Neuronal stem cell (in vitro differentiated cells): ENCODE measurements at regions not wholly inside any gene's neighbourhood (a gene's known extent, or its start where the extent isn't known, plus 50 kb on each side); places are given as distances from the start of the nearest gene placed in this dataset.
"Not testable (repeated sequence)": the region's sequence is repeated elsewhere in the genome, so short reads cannot be mapped to it uniquely, and the experiment has no call there.

ENCODE experiments used
- DNase-seq: peaks from one replicate; pipeline ENCODE4 v3.0.0-alpha.2; 2013; ENCODE audit warnings: low spot score
- H2AFZ ChIP-seq: one replicate; pipeline ENCODE4 v1.6.1; 2013; ENCODE audit warnings: mild to moderate bottlenecking, low read length, inconsistent platforms
- H2AK5ac ChIP-seq: 2 replicates; pipeline ENCODE4 v1.6.1; 2013; ENCODE audit warnings: low read depth, mild to moderate bottlenecking, inconsistent platforms, low read length, moderate library complexity, mixed read lengths
- H2BK120ac ChIP-seq: 2 replicates; pipeline ENCODE4 v1.6.1; 2013; ENCODE audit warnings: low read depth, mild to moderate bottlenecking, inconsistent platforms, low read length, moderate library complexity, mixed read lengths
- H2BK12ac ChIP-seq: one replicate; pipeline ENCODE4 v1.6.1; 2013; ENCODE audit warnings: low read length, inconsistent platforms
- H2BK15ac ChIP-seq: 2 replicates; pipeline ENCODE4 v1.6.1; 2013; ENCODE audit warnings: mild to moderate bottlenecking, low read length, inconsistent platforms, mixed read lengths
- H2BK5ac ChIP-seq: one replicate; pipeline ENCODE4 v1.6.1; 2013; ENCODE audit warnings: inconsistent platforms, mild to moderate bottlenecking, low read length, moderate library complexity
- H3K14ac ChIP-seq: one replicate; pipeline ENCODE4 v1.6.1; 2013; ENCODE audit warnings: low read length, inconsistent platforms
- H3K18ac ChIP-seq: 2 replicates; pipeline ENCODE4 v1.6.1; 2013; ENCODE audit warnings: low read length, inconsistent platforms
- H3K23ac ChIP-seq: 2 replicates; pipeline ENCODE4 v1.6.1; 2013; ENCODE audit warnings: low read depth, mild to moderate bottlenecking, mixed read lengths, low read length, inconsistent platforms; ENCODE audit not compliant: poor library complexity
- H3K27ac ChIP-seq: replicated peaks from 3 replicates; pipeline ENCODE4 v1.5.1; 2013; ENCODE audit warnings: low read length, inconsistent platforms
- H3K27me3 ChIP-seq, 3 experiments: 2 replicates each; pipeline ENCODE4 v1.6.1; 2013; ENCODE audit warnings: low read length in 3 of 3, mild to moderate bottlenecking in 2 of 3, inconsistent platforms in 1 of 3, low read depth in 1 of 3, mixed read lengths in 1 of 3, moderate library complexity in 1 of 3; ENCODE audit not compliant: control insufficient read depth in 3 of 3, insufficient read depth in 3 of 3
- H3K36me3 ChIP-seq, 2 donors: replicated peaks in 1 of 2; 2 replicates each; pipeline ENCODE4 v1.6.1; 2013; ENCODE audit warnings: low read length in 2 of 2; ENCODE audit not compliant: control insufficient read depth in 2 of 2, insufficient read depth in 2 of 2
- H3K4ac ChIP-seq: 2 replicates; pipeline ENCODE4 v1.6.1; 2013; ENCODE audit warnings: inconsistent platforms, mild to moderate bottlenecking, low read length, moderate library complexity
- H3K4me1 ChIP-seq, 2 donors: 1 replicate in 1 of 2; 2 replicates in 1 of 2; pipeline ENCODE4 v1.6.1; 2013; ENCODE audit warnings: low read length in 2 of 2, low read depth in 1 of 2; ENCODE audit not compliant: control insufficient read depth in 2 of 2, insufficient read depth in 1 of 2
- H3K4me2 ChIP-seq: one replicate; pipeline ENCODE4 v1.6.1; 2013; ENCODE audit warnings: mild to moderate bottlenecking, low read length, inconsistent platforms; ENCODE audit not compliant: insufficient read depth, poor library complexity, severe bottlenecking
- H3K4me3 ChIP-seq, 2 donors: 2 replicates each; pipeline ENCODE4 v1.5.1; 2013; ENCODE audit warnings: low read length in 2 of 2, mild to moderate bottlenecking in 2 of 2, inconsistent platforms in 1 of 2, moderate library complexity in 1 of 2
- H3K79me1 ChIP-seq: one replicate; pipeline ENCODE4 v1.6.1; 2013; ENCODE audit warnings: low read depth, mild to moderate bottlenecking, inconsistent platforms, low read length, moderate library complexity
- H3K9ac ChIP-seq: one replicate; pipeline ENCODE4 v1.6.1; 2013; ENCODE audit warnings: mild to moderate bottlenecking, low read depth, low read length, inconsistent platforms; ENCODE audit not compliant: poor library complexity
- H3K9me3 ChIP-seq, 2 donors: replicated peaks in 1 of 2; 2 replicates each; pipeline versions ENCODE3 to v1.6.1; 2013; ENCODE audit warnings: low read length in 2 of 2, mild to moderate bottlenecking in 2 of 2, inconsistent platforms in 1 of 2, low read depth in 1 of 2, mixed read lengths in 1 of 2, moderate library complexity in 1 of 2; ENCODE audit not compliant: control insufficient read depth in 2 of 2, insufficient read depth in 1 of 2
- H4K8ac ChIP-seq: one replicate; pipeline ENCODE4 v1.6.1; 2013; ENCODE audit warnings: low read depth, mild to moderate bottlenecking, inconsistent platforms, low read length, moderate library complexity
- H4K91ac ChIP-seq: one replicate; pipeline ENCODE4 v1.6.1; 2013; ENCODE audit warnings: low read length, low read depth, mild to moderate bottlenecking, inconsistent platforms; ENCODE audit not compliant: poor library complexity
- WGBS, 2 donors: extraction: QIAGEN DNeasy Blood & Tissue Kit; methylation state at CpG; one replicate each; pipeline ENCODE4 v1.1.7; 2013; ENCODE audit warnings: missing lambda C conversion rate in 2 of 2, mixed read lengths in 1 of 2; ENCODE audit not compliant: insufficient read length in 2 of 2, insufficient replicate concordance in 1 of 2; ENCODE audit errors: extremely low coverage in 2 of 2; 5-methylcytosine and 5-hydroxymethylcytosine counted together

- not testable (repeated sequence) for H3K4me3 ChIP-seq, H3K4me2 ChIP-seq
- WGBS, 2 donors, result no CpG with 5 or more reads among the region's 10 CpGs
Measured at GRCh38 chr16:10258930-10259603, 76.8 kb upstream of the GRIN2A start.

GRCh38 chr16:10261077-10261476, 78.8 kb upstream of the GRIN2A start:
- H3K4me2 ChIP-seq, result no peak overlapping the region
- WGBS, 2 donors, result no CpG with 5 or more reads among the region's 11 CpGs
- H3K4me1 ChIP-seq, result peaks cover 0 to 2% of the 10 kb centered on the region in 2 donors
- H2BK120ac ChIP-seq, result no peak overlapping the region
- H2AFZ ChIP-seq, result no peak overlapping the region
- no peak overlapping the region for H3K14ac ChIP-seq
- H3K27ac ChIP-seq, result no peak overlapping the region
- no peak overlapping the region for H3K23ac ChIP-seq
- no peak overlapping the region for H3K9ac ChIP-seq
- no peak overlapping the region for H4K8ac ChIP-seq
- no peak overlapping the region for H3K18ac ChIP-seq
- H3K4me3 ChIP-seq, result no peak overlapping the region
- no peaks in the 10 kb centered on the region for H3K9me3 ChIP-seq
- H4K91ac ChIP-seq, result no peak overlapping the region
- no peak overlapping the region for H2BK12ac ChIP-seq
- no peaks in the 10 kb centered on the region for H3K36me3 ChIP-seq
- DNase-seq, result no peak
- no peak overlapping the region for H2BK5ac ChIP-seq
- no peak overlapping the region for H2AK5ac ChIP-seq
- H3K4ac ChIP-seq, result no peak overlapping the region
- no peaks in the 10 kb centered on the region for H3K79me1 ChIP-seq
- H3K27me3 ChIP-seq, result no peaks in the 10 kb centered on the region
- no peak overlapping the region for H2BK15ac ChIP-seq

More at GRCh38 chr16:10258930-10259603, 76.8 kb upstream of the GRIN2A start:
- H3K36me3 ChIP-seq, H3K9me3 ChIP-seq, H3K9ac ChIP-seq, H3K23ac ChIP-seq, H3K27me3 ChIP-seq, DNase-seq, H3K79me1 ChIP-seq, H2AK5ac ChIP-seq, H4K8ac ChIP-seq, H4K91ac ChIP-seq, H3K27ac ChIP-seq, H3K4ac ChIP-seq, H2BK120ac ChIP-seq, H3K4me1 ChIP-seq, H2BK5ac ChIP-seq, H2BK12ac ChIP-seq, H3K18ac ChIP-seq, H2AFZ ChIP-seq, H3K14ac ChIP-seq, H2BK15ac ChIP-seq: not testable (repeated sequence)

- not testable (repeated sequence) for H3K9ac ChIP-seq, H3K27me3 ChIP-seq, H4K8ac ChIP-seq, H3K79me1 ChIP-seq, H3K23ac ChIP-seq, H3K27ac ChIP-seq, DNase-seq, H4K91ac ChIP-seq, H2BK5ac ChIP-seq, H3K14ac ChIP-seq, H3K36me3 ChIP-seq, H2BK120ac ChIP-seq, H2BK12ac ChIP-seq, H3K18ac ChIP-seq, H3K4me1 ChIP-seq, H2AFZ ChIP-seq, H2BK15ac ChIP-seq, H3K4me3 ChIP-seq, H3K4ac ChIP-seq, H3K9me3 ChIP-seq, H2AK5ac ChIP-seq, H3K4me2 ChIP-seq
- WGBS, 2 donors, result no CpG with 5 or more reads among the region's 6 CpGs
Measured at GRCh38 chr16:10261526-10261925, 79.3 kb upstream of the GRIN2A start.

- WGBS, 2 donors, result no CpG with 5 or more reads among the region's 7 CpGs
- no peak for DNase-seq
- no peaks in the 10 kb centered on the region for H3K4me1 ChIP-seq
Measured at GRCh38 chr16:10262377-10263132, 80.3 kb upstream of the GRIN2A start.

More at GRCh38 chr16:10262377-10263132, 80.3 kb upstream of the GRIN2A start:
- no peak overlapping the region for H3K18ac ChIP-seq
- no peak overlapping the region for H3K23ac ChIP-seq
- no peaks in the 10 kb centered on the region for H3K79me1 ChIP-seq
- no peak overlapping the region for H2AK5ac ChIP-seq
- H2BK120ac ChIP-seq, result no peak overlapping the region
- H3K36me3 ChIP-seq, result no peaks in the 10 kb centered on the region
- no peak overlapping the region for H3K4me3 ChIP-seq
- no peak overlapping the region for H3K4me2 ChIP-seq
- H4K91ac ChIP-seq, result no peak overlapping the region
- H3K27ac ChIP-seq, result no peak overlapping the region
- no peak overlapping the region for H2BK12ac ChIP-seq
- H3K9ac ChIP-seq, result no peak overlapping the region
- no peaks in the 10 kb centered on the region for H3K9me3 ChIP-seq
- no peak overlapping the region for H3K14ac ChIP-seq
- no peak overlapping the region for H2AFZ ChIP-seq
- no peaks in the 10 kb centered on the region for H3K27me3 ChIP-seq
- H3K4ac ChIP-seq, result no peak overlapping the region
- H4K8ac ChIP-seq, result no peak overlapping the region
- H2BK15ac ChIP-seq, result no peak overlapping the region
- H2BK5ac ChIP-seq, result no peak overlapping the region
